Subcutaneous abdominal adipose tissue (tissue), 5 donors: ENCODE measurements at regions not wholly inside any gene's neighbourhood (a gene's known extent, or its start where the extent isn't known, plus 50 kb on each side); places are given as distances from the start of the nearest gene placed in this dataset.

Experiments
- H3K27ac ChIP-seq: one replicate; pipeline ENCODE4 v1.7.0; 2013; ENCODE audit warnings: low read depth, mild to moderate bottlenecking, inconsistent platforms, low read length, moderate library complexity
- H3K27me3 ChIP-seq, 5 donors: one replicate each; pipeline ENCODE4 v1.7.0; 2013; ENCODE audit warnings: low read length in 5 of 5, inconsistent platforms in 1 of 5; ENCODE audit not compliant: control insufficient read depth in 5 of 5, insufficient read depth in 4 of 5
- H3K36me3 ChIP-seq, 5 donors: one replicate each; pipeline ENCODE4 v1.7.0; 2013; ENCODE audit warnings: low read length in 5 of 5; ENCODE audit not compliant: control insufficient read depth in 5 of 5, insufficient read depth in 5 of 5
- H3K4me1 ChIP-seq, 5 donors: one replicate each; pipeline ENCODE4 v1.7.0; 2013; ENCODE audit warnings: low read length in 5 of 5, mild to moderate bottlenecking in 3 of 5, moderate library complexity in 1 of 5; ENCODE audit not compliant: control insufficient read depth in 5 of 5, insufficient read depth in 5 of 5
- H3K4me3 ChIP-seq, 5 donors: one replicate each; pipeline ENCODE4 v1.7.0; 2013; ENCODE audit warnings: low read length in 5 of 5, low read depth in 1 of 5
- H3K9ac ChIP-seq, 5 donors: one replicate each; pipeline ENCODE4 v1.7.0; 2013; ENCODE audit warnings: low read length in 5 of 5, mild to moderate bottlenecking in 4 of 5, moderate library complexity in 3 of 5
- H3K9me3 ChIP-seq, 5 donors: one replicate each; pipeline ENCODE4 v1.7.0; 2013; ENCODE audit warnings: low read length in 5 of 5; ENCODE audit not compliant: control insufficient read depth in 5 of 5
- donor health status: healthy.
- donor health status: healthy.
- donor health status: healthy.
- donor health status: healthy.
- donor health status: healthy.

DNA sequence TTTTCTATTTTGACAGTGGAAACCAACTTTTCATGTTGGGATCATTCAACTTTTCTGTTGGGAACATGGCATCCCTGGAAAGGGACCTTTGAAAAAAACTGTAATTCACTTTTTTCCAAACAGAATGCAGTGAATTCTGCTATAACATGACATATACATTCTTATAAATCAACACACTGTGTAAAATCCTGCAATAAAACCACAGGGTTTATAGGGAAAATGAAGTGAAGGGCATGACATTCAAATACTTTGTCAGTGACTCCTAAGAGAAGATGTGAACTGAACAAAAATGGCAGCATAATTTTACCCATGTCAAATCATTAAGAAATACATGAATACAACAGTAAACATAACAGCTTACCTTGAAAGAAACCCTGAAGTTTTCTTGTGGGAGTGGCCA lies 264.5 kb upstream of the ANKRD50 start:
- Histone ChIP-seq H3K4me3 (no peak overlapping the region), H3K9ac (no peak overlapping the region)

DNA sequence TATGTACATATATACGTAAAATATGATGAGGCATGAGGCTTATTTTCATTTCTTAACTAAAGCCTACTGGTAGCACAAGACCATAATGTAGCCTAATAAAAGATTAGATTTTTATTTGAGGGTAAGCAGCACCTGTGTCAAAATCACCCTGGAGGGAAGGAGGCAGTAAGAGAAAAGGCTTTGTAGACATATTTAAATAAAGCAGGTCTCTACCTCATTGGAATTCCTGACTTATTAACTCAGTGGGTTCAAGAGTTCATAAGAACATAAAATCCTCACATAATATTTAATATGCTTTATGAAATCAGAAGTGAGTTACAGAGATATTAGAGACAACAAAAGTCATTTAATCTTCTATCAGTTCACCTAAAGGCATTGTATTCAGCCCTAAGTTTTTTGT lies 261.6 kb upstream of the ANKRD50 start:
- no peaks in the 10 kb centered on the region for H3K27me3 ChIP-seq
- no peak overlapping the region for H3K4me3 ChIP-seq
- no peaks in the 10 kb centered on the region for H3K4me1 ChIP-seq
- H3K9ac ChIP-seq: no peak overlapping the region
- peaks cover 0 to 4% (median 0%) of the 10 kb centered on the region in 5 donors for H3K9me3 ChIP-seq
- no peak overlapping the region for H3K27ac ChIP-seq
- H3K36me3 ChIP-seq: no peaks in the 10 kb centered on the region

More for the DNA sequence above, 264.5 kb upstream of the ANKRD50 start:
- H3K27me3 ChIP-seq: no peaks in the 10 kb centered on the region
- no peaks in the 10 kb centered on the region for H3K9me3 ChIP-seq
- no peaks in the 10 kb centered on the region for H3K4me1 ChIP-seq
- H3K27ac ChIP-seq: no peak overlapping the region
- no peaks in the 10 kb centered on the region for H3K36me3 ChIP-seq

DNA sequence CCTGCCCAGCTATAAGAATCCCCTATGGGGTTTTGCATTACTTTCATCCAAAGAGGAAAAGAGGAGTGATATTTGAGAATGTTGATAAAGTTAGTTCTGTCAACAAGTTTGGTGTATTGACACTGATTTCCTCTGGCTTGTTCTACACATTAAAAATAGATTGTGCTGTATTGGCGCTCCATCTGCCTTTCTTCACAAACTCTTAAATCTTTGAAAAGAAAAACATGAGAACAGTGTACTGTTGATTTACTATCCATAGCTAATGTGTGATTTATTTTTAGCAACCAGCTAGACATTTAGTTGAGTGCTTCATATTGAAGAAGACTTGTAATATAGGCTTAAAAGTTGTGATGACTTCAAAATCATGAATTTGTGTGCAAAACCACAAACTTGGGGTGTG lies 261.2 kb upstream of the ANKRD50 start:
- Histone ChIP-seq H3K27ac (no peak overlapping the region), H3K27me3 (no peaks in the 10 kb centered on the region), H3K9me3 (peaks cover 0 to 4% (median 0%) of the 10 kb centered on the region in 5 donors), H3K4me1 (no peaks in the 10 kb centered on the region), H3K36me3 (no peaks in the 10 kb centered on the region), H3K4me3 (no peak overlapping the region), H3K9ac (no peak overlapping the region)

DNA sequence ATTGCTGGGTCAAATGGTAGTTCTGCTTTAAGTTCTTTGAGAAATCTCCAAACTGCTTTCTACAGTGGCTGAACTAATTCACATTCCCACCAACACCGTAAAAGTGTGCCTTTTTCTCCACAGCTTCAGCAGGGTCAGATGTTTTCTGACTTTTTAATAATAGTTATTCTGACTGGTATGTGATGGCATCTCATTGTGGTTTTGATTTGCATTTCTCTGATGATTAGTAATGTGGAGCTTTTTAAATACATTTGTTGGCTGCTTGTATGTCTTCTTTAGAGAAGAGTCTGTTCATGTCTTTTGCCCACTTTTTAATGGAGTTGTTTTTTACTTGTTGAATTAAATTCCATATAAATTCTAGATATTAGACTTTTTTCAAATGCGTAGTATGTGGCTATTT lies 257.5 kb upstream of the ANKRD50 start:
- Histone ChIP-seq H3K9me3 (peaks cover 0 to 4% (median 0%) of the 10 kb centered on the region in 5 donors), H3K27ac (no peak overlapping the region), H3K36me3 (no peaks in the 10 kb centered on the region), H3K9ac (no peak overlapping the region), H3K4me1 (no peaks in the 10 kb centered on the region), H3K27me3 (no peaks in the 10 kb centered on the region), H3K4me3 (no peak overlapping the region)

DNA sequence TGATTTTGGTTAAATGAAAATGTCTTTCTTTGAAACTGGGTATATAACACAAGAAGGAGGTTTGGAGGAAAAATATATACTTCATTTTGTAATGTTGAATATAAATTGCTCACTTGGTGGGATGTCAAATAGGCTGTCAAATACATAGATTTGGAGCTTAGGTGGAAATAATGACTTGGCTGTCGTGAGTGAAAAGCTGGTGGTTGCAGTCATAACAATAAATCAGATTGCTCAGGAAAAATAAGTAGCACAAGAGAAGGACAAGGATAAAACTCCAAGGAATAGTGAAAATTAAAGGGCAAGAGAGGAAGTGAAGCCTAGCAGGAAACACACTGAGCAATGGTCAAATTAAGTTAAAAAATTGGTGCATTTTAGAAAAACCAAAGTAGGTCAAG lies 253.0 kb upstream of the ANKRD50 start:
- Histone ChIP-seq H3K27ac (no peak overlapping the region), H3K27me3 (no peaks in the 10 kb centered on the region), H3K36me3 (no peaks in the 10 kb centered on the region), H3K4me3 (no peak overlapping the region), H3K4me1 (no peaks in the 10 kb centered on the region), H3K9ac (no peak overlapping the region), H3K9me3 (peaks cover 0 to 17% (median 9%) of the 10 kb centered on the region in 5 donors)

DNA sequence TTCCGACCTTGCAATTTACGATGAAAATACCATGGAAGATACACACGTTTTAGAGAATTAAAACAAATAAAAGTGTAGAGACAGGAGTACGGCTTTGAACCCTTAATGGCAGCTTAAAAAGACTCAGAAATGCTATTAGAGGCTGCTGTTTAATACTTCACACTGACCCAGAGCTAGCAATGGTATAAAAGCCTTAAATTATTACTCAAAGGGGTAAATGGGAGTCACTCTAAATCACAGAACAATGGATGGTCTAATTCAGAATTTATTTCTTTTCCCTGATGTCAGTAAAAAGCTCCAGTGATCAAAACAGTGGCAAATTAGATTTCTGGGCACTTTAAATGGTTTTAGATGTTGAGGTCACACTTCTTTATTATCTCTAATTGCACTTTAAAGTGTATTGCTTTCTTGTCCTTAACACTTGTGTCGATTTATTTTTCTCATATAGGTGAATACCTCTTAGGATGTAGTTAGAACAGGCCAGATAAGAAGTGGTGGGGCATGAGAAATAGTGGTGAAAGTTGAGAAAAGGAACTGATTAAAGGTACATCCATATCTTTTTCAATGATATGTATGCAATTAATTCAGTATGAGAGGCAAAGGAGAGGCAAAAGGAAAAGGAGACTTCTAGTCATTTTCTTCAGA lies 252.4 kb upstream of the ANKRD50 start:
- no peaks in the 10 kb centered on the region for H3K27me3 ChIP-seq
- H3K27ac ChIP-seq: no peak overlapping the region
- no peak overlapping the region for H3K4me3 ChIP-seq
- H3K9me3 ChIP-seq: peaks cover 0 to 17% (median 9%) of the 10 kb centered on the region in 5 donors
- H3K9ac ChIP-seq: no peak overlapping the region
- H3K4me1 ChIP-seq: no peaks in the 10 kb centered on the region
- H3K36me3 ChIP-seq: no peaks in the 10 kb centered on the region

DNA sequence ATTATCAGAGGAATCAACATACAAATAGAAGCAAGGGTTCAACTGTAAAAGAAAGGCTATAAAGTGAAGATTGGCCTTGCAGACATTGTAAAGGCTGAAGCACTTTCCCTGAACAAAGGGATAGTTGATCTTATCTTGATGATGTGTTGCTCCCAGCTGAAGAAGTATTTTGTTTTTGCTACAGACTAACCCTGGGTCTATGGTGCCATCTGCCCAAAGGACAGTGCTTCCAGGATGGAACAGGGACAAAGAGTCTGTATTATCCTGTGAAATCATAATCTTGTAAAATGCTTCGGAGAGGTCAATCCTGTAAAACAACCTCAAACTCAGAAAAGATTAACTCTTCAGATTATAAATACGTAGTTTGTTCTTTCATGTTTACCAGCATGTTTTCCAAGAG lies 251.7 kb upstream of the ANKRD50 start:
- peaks cover 0 to 15% (median 11%) of the 10 kb centered on the region in 5 donors for H3K9me3 ChIP-seq

DNA sequence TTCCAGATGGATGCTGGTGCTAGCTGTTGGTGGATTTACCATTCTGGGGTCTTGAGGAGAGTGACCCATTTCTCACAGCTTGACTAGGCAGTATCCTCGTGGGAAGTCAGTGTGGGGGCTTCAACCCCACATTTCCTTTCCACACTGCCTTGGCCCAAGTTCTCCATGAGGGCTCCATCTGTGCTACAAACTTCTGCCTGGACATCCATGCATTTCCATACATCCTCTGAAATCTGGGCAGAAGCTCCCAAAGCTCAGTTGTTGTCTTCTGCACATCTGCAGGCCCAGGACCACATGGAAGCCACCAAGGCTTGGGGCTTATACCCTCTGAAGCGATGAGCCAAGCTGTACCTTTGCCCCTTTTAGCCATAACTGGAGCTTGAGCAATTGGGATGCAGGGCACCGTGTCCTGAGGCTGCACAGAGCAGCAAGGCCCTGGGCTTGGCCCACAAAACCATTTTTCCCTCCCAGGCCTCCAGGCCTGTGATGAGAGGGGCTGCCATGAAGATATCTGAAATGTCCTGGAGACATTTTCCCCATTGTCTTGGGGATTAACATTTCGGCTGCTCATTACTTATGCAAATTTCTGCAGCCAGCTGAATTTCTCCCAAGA lies 248.7 kb upstream of the ANKRD50 start:
- no peaks in the 10 kb centered on the region for H3K4me1 ChIP-seq
- H3K36me3 ChIP-seq: no peaks in the 10 kb centered on the region
- peak overlapping the region in 2 of 5 donors; percentile 13 to 49 for H3K4me3 ChIP-seq

More for the DNA sequence above, 251.7 kb upstream of the ANKRD50 start:
- Histone ChIP-seq H3K4me1 (no peaks in the 10 kb centered on the region), H3K4me3 (no peak overlapping the region), H3K9ac (no peak overlapping the region), H3K27me3 (no peaks in the 10 kb centered on the region), H3K36me3 (no peaks in the 10 kb centered on the region), H3K27ac (no peak overlapping the region)

DNA sequence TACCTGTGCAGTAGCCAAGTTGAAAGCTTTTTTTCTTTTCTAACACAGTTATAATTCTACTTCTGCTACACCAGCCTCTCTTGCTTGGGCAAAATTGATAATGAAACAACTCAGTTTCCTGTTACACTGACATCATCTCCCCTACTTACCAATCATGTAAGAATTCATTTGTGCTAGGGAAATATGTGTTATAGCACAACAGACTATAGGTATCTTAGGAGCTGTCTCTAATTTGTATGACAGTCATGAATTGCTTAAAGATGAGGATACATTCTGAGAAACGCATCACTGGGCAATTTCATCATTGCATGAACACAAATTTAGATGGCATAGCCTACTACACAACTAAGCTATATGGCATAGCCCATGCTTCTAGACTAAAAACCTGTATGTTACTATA lies 246.3 kb upstream of the ANKRD50 start:
- Histone ChIP-seq H3K9me3 (peaks cover 0 to 17% (median 11%) of the 10 kb centered on the region in 5 donors), H3K4me3 (no peak overlapping the region), H3K27me3 (no peaks in the 10 kb centered on the region), H3K27ac (no peak overlapping the region), H3K36me3 (no peaks in the 10 kb centered on the region), H3K4me1 (no peaks in the 10 kb centered on the region), H3K9ac (no peak overlapping the region)

More for the DNA sequence above, 248.7 kb upstream of the ANKRD50 start:
- H3K27me3 ChIP-seq: no peaks in the 10 kb centered on the region
- peaks cover 0 to 17% (median 11%) of the 10 kb centered on the region in 5 donors for H3K9me3 ChIP-seq
- no peak overlapping the region for H3K9ac ChIP-seq
- no peak overlapping the region for H3K27ac ChIP-seq

DNA sequence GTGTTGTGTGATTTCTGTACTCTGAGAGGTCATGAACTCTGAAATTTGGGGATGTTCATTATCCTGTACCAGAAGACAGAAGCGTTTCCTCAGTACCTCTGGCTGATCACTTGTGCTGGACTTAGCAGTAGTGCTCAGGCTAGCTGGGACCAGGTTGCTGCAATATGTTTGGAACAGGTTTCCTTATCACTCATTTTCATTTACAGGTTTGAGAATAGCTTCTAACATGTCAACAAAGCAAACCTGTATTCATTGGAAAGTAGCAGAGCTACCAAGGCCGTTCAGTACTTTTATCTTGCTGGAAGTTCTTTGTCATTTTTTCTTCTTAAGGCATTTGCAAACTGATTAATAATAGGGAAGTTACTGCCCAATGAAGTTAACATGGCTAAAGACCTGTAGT lies 242.9 kb upstream of the ANKRD50 start:
- Histone ChIP-seq H3K27ac (no peak overlapping the region), H3K27me3 (no peaks in the 10 kb centered on the region), H3K9me3 (peaks cover 0 to 3% (median 0%) of the 10 kb centered on the region in 5 donors), H3K4me3 (no peak overlapping the region), H3K9ac (no peak overlapping the region), H3K36me3 (no peaks in the 10 kb centered on the region), H3K4me1 (no peaks in the 10 kb centered on the region)
